OCI-LY3 (cell line): ENCODE measurements at regions not wholly inside any gene's neighbourhood (a gene's known extent, or its start where the extent isn't known, plus 50 kb on each side); places are given as distances from the start of the nearest gene placed in this dataset.
"Not testable (repeated sequence)": the region's sequence is repeated elsewhere in the genome, so short reads cannot be mapped to it uniquely, and the experiment has no call there.

Experiments
- EZH2phosphoT487 ChIP-seq: fragments of 200-600 bp; shearing (Covaris generic); IDR thresholded peaks from 2 replicates; pipeline ENCODE4 v1.6.1; 2018; ENCODE audit warnings: antibody characterized with exemption, mixed run types, low read depth
- TF ChIP-seq, protein P1 (sequence below): fragments of 200-600, 300-600 bp; sonication (generic); IDR thresholded peaks from 2 replicates; pipeline ENCODE4 v1.5.1; 2014; ENCODE audit warnings: antibody characterized with exemption, low read length, low read depth

GRCh38 chr4:30215973-30216372 lies 504.2 kb upstream of the PCDH7 start:
- TF ChIP-seq, protein P1, sequence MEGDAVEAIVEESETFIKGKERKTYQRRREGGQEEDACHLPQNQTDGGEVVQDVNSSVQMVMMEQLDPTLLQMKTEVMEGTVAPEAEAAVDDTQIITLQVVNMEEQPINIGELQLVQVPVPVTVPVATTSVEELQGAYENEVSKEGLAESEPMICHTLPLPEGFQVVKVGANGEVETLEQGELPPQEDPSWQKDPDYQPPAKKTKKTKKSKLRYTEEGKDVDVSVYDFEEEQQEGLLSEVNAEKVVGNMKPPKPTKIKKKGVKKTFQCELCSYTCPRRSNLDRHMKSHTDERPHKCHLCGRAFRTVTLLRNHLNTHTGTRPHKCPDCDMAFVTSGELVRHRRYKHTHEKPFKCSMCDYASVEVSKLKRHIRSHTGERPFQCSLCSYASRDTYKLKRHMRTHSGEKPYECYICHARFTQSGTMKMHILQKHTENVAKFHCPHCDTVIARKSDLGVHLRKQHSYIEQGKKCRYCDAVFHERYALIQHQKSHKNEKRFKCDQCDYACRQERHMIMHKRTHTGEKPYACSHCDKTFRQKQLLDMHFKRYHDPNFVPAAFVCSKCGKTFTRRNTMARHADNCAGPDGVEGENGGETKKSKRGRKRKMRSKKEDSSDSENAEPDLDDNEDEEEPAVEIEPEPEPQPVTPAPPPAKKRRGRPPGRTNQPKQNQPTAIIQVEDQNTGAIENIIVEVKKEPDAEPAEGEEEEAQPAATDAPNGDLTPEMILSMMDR, result not testable (repeated sequence)
- TF ChIP-seq EZH2phosphoT487, result not testable (repeated sequence)
